WTC11 (cell line): ENCODE measurements at regions not wholly inside any gene's neighbourhood (a gene's known extent, or its start where the extent isn't known, plus 50 kb on each side); places are given as distances from the start of the nearest gene placed in this dataset.

Experiments
- ATAC-seq: fragments of 200-7000 bp; cut with Tn5 transposase; 2 replicates; pipeline ENCODE4 v1.10.0; 2021; ENCODE audit warnings: mild to moderate bottlenecking, moderate library complexity
- CTCF ChIA-PET: fragments of 300-600 bp; sonication (Branson Sonifier 250); formaldehyde crosslinking; loops from one replicate; lab custom pipeline; 2021; ENCODE audit warnings: antibody characterized with exemption; lab: Charles Lee
- POLR2A ChIA-PET: fragments of 350-600 bp; sonication (Branson Sonifier 250); formaldehyde crosslinking; loops from one replicate; lab custom pipeline; 2021; ENCODE audit warnings: antibody characterized with exemption; lab: Charles Lee
- DNase-seq: peaks from one replicate; pipeline ENCODE4 v3.0.0; 2021; ENCODE audit warnings: low spot score
- H3K27ac Mint-ChIP-seq: 2 replicates; pipeline ENCODE4 v1.8.0; 2021; ENCODE audit warnings: mixed read lengths
- H3K27me3 Mint-ChIP-seq: 2 replicates; pipeline ENCODE4 v1.8.0; 2021; ENCODE audit warnings: low read depth, mild to moderate bottlenecking, moderate library complexity, mixed read lengths
- H3K36me3 Mint-ChIP-seq: 2 replicates; pipeline ENCODE4 v1.8.0; 2021; ENCODE audit warnings: mixed read lengths
- H3K4me1 Mint-ChIP-seq: 2 replicates; pipeline ENCODE4 v1.8.0; 2022; ENCODE audit warnings: mixed read lengths
- H3K4me3 Mint-ChIP-seq: 2 replicates; pipeline ENCODE4 v1.8.0; 2021; ENCODE audit warnings: mild to moderate bottlenecking, moderate library complexity, mixed read lengths
- H3K9me3 Mint-ChIP-seq: 2 replicates; pipeline ENCODE4 v1.8.0; 2021; ENCODE audit warnings: mixed read lengths
- EMX1 ChIP-seq: fragments of 250-450 bp; sonication (Bioruptor Pico); IDR thresholded peaks from 2 replicates; pipeline ENCODE4 v1.8.0; 2021; ENCODE audit warnings: mild to moderate bottlenecking
- ETV6 ChIP-seq: sonication (generic); formaldehyde crosslinking; IDR thresholded peaks from 2 replicates; pipeline ENCODE4 v1.8.1; 2022; ENCODE audit warnings: mild to moderate bottlenecking, missing genetic modification reagents
- FOXP1 ChIP-seq: sonication (generic); formaldehyde crosslinking; IDR thresholded peaks from 2 replicates; pipeline ENCODE4 v1.8.0; 2022; ENCODE audit warnings: missing genetic modification reagents, mild to moderate bottlenecking, moderate library complexity, borderline replicate concordance
- MYBL2 ChIP-seq: sonication (generic); formaldehyde crosslinking; IDR thresholded peaks from 2 replicates; pipeline ENCODE4 v1.8.1; 2023; ENCODE audit warnings: mild to moderate bottlenecking, moderate library complexity, missing genetic modification reagents
- NFE2L1 ChIP-seq: sonication (generic); formaldehyde crosslinking; IDR thresholded peaks from 2 replicates; pipeline ENCODE4 v1.8.1; 2023; ENCODE audit warnings: missing genetic modification reagents
- NR2C2 ChIP-seq: sonication (generic); formaldehyde crosslinking; IDR thresholded peaks from 2 replicates; pipeline ENCODE4 v1.8.0; 2022; ENCODE audit warnings: mild to moderate bottlenecking, missing genetic modification reagents
- SMAD4 ChIP-seq: sonication (generic); formaldehyde crosslinking; IDR thresholded peaks from 2 replicates; pipeline ENCODE4 v1.8.0; 2022; ENCODE audit warnings: mild to moderate bottlenecking, missing genetic modification reagents
- ZNF219 ChIP-seq: sonication (generic); formaldehyde crosslinking; IDR thresholded peaks from 2 replicates; pipeline ENCODE4 v1.8.0; 2023; ENCODE audit warnings: missing genetic modification reagents, mild to moderate bottlenecking, borderline replicate concordance
- TF ChIP-seq, protein P1 (sequence below): sonication (generic); formaldehyde crosslinking; IDR thresholded peaks from 2 replicates; pipeline ENCODE4 v1.8.1; 2022; ENCODE audit warnings: low read depth, missing genetic modification reagents, borderline replicate concordance
- TF ChIP-seq, protein P2 (sequence below): sonication (generic); formaldehyde crosslinking; IDR thresholded peaks from 2 replicates; pipeline ENCODE4 v1.8.0; 2023; ENCODE audit warnings: missing genetic modification reagents
- TF ChIP-seq, protein P3 (sequence below): sonication (generic); formaldehyde crosslinking; IDR thresholded peaks from 2 replicates; pipeline ENCODE4 v1.8.0; 2023; ENCODE audit warnings: missing genetic modification reagents, mild to moderate bottlenecking, borderline replicate concordance
- TF ChIP-seq, protein P4 (sequence below): fragments of 200-600 bp; IDR thresholded peaks from 2 replicates; pipeline ENCODE4 v1.8.0; 2022; ENCODE audit warnings: antibody characterized with exemption
- TF ChIP-seq, protein P5 (sequence below): sonication (generic); formaldehyde crosslinking; IDR thresholded peaks from 2 replicates; pipeline ENCODE4 v1.8.0; 2022; ENCODE audit warnings: mild to moderate bottlenecking, missing genetic modification reagents
- TF ChIP-seq, protein P6 (sequence below): sonication (generic); formaldehyde crosslinking; IDR thresholded peaks from 2 replicates; pipeline ENCODE4 v1.8.1; 2023; ENCODE audit warnings: mild to moderate bottlenecking, missing genetic modification reagents, moderate library complexity
- TF ChIP-seq, protein P7 (sequence below): sonication (generic); formaldehyde crosslinking; conservative IDR thresholded peaks from 2 replicates; pipeline ENCODE4 v1.8.1; 2022; ENCODE audit warnings: mild to moderate bottlenecking, missing genetic modification reagents

DNA sequence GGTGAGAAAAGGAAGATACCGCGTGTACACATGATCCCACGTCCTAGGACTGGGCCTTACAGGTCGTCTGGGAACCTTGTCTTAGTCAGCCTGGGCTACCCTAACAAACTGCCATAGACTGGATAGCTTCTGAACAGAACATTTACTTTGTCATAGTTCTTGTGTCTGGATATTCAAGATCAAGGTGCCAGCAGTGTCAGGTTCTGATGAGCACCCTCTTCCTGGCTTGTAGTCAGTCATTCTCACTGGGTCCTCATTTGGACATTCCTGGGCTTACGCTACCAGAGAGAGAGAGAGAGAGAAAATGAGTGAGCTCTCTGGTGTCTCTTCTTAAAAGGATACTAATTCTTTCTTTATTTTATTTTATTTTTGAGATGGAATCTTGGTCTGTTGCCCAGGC lies 685.8 kb upstream of the RBFOX1 start:
- POLR2A ChIA-PET: no interaction called here
- no peak for ATAC-seq

DNA sequence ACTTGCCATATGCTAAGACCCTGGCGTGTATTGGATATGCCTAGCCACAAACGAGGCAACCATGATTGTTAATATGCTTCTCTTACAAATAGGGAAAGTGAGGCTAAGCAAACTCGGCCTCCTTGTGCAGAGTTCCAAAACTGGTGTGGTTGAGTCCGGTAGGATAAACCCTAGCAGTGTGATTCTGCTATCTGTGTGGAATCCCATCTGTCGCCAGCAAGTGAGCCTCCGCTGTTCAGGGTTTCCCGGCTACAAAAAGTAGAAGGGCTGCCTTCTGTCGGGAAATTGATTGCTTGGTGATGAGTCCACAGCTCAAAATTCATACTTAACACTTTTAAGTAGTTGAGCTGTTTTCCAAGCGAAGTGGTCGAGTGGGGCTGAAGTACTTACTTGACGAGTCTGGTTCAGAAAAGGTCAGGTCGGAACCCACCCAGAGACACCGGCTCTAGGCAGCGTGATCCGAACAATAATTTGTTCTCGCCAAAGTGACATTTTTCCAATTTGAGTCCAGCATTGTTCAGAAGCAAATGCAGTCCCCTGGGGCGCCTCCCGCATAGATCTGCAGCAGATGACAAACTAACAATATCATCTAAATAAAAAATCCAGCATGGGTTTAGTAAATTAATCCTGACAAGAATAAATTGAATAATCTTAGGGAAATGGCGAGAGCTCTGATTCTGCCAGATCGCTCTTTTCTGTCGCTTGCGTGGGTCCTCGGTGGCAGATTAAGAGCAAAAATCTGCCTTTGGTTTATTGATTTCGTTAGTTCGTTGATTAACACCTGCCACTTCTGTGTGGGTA lies 686.7 kb upstream of the RBFOX1 start:
- no peaks in the 10 kb centered on the region for H3K4me1 Mint-ChIP-seq
- H3K36me3 Mint-ChIP-seq: peaks cover 70% of the 10 kb centered on the region
- ChIA-PET POLR2A (no interaction called here), CTCF (no interaction called here)
- no peak overlapping the region for H3K27ac Mint-ChIP-seq
- no peak for DNase-seq
- H3K9me3 Mint-ChIP-seq: peaks cover 77% of the 10 kb centered on the region
- no peak overlapping the region for H3K4me3 Mint-ChIP-seq
- no peak for ATAC-seq
- peaks cover 18% of the 10 kb centered on the region for H3K27me3 Mint-ChIP-seq
- TF ChIP-seq NR2C2 (CRISPR knock-in tag): no peak
- TF ChIP-seq, protein P1, sequence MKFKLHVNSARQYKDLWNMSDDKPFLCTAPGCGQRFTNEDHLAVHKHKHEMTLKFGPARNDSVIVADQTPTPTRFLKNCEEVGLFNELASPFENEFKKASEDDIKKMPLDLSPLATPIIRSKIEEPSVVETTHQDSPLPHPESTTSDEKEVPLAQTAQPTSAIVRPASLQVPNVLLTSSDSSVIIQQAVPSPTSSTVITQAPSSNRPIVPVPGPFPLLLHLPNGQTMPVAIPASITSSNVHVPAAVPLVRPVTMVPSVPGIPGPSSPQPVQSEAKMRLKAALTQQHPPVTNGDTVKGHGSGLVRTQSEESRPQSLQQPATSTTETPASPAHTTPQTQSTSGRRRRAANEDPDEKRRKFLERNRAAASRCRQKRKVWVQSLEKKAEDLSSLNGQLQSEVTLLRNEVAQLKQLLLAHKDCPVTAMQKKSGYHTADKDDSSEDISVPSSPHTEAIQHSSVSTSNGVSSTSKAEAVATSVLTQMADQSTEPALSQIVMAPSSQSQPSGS (CRISPR knock-in tag): no peak
- TF ChIP-seq, protein P2, sequence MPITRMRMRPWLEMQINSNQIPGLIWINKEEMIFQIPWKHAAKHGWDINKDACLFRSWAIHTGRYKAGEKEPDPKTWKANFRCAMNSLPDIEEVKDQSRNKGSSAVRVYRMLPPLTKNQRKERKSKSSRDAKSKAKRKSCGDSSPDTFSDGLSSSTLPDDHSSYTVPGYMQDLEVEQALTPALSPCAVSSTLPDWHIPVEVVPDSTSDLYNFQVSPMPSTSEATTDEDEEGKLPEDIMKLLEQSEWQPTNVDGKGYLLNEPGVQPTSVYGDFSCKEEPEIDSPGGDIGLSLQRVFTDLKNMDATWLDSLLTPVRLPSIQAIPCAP (CRISPR knock-in tag): no peak
- TF ChIP-seq MYBL2 (CRISPR knock-in tag): no peak
- TF ChIP-seq ETV6: no peak
- TF ChIP-seq NFE2L1 (CRISPR knock-in tag): no peak
- TF ChIP-seq, protein P3, sequence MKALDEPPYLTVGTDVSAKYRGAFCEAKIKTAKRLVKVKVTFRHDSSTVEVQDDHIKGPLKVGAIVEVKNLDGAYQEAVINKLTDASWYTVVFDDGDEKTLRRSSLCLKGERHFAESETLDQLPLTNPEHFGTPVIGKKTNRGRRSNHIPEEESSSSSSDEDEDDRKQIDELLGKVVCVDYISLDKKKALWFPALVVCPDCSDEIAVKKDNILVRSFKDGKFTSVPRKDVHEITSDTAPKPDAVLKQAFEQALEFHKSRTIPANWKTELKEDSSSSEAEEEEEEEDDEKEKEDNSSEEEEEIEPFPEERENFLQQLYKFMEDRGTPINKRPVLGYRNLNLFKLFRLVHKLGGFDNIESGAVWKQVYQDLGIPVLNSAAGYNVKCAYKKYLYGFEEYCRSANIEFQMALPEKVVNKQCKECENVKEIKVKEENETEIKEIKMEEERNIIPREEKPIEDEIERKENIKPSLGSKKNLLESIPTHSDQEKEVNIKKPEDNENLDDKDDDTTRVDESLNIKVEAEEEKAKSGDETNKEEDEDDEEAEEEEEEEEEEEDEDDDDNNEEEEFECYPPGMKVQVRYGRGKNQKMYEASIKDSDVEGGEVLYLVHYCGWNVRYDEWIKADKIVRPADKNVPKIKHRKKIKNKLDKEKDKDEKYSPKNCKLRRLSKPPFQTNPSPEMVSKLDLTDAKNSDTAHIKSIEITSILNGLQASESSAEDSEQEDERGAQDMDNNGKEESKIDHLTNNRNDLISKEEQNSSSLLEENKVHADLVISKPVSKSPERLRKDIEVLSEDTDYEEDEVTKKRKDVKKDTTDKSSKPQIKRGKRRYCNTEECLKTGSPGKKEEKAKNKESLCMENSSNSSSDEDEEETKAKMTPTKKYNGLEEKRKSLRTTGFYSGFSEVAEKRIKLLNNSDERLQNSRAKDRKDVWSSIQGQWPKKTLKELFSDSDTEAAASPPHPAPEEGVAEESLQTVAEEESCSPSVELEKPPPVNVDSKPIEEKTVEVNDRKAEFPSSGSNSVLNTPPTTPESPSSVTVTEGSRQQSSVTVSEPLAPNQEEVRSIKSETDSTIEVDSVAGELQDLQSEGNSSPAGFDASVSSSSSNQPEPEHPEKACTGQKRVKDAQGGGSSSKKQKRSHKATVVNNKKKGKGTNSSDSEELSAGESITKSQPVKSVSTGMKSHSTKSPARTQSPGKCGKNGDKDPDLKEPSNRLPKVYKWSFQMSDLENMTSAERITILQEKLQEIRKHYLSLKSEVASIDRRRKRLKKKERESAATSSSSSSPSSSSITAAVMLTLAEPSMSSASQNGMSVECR (CRISPR knock-in tag): no peak
- no peak for TF ChIP-seq FOXP1 (CRISPR knock-in tag)
- TF ChIP-seq, protein P4, sequence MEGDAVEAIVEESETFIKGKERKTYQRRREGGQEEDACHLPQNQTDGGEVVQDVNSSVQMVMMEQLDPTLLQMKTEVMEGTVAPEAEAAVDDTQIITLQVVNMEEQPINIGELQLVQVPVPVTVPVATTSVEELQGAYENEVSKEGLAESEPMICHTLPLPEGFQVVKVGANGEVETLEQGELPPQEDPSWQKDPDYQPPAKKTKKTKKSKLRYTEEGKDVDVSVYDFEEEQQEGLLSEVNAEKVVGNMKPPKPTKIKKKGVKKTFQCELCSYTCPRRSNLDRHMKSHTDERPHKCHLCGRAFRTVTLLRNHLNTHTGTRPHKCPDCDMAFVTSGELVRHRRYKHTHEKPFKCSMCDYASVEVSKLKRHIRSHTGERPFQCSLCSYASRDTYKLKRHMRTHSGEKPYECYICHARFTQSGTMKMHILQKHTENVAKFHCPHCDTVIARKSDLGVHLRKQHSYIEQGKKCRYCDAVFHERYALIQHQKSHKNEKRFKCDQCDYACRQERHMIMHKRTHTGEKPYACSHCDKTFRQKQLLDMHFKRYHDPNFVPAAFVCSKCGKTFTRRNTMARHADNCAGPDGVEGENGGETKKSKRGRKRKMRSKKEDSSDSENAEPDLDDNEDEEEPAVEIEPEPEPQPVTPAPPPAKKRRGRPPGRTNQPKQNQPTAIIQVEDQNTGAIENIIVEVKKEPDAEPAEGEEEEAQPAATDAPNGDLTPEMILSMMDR: no peak
- no peak for TF ChIP-seq SMAD4 (CRISPR knock-in tag)
- TF ChIP-seq ZNF219 (CRISPR knock-in tag): no peak
- TF ChIP-seq EMX1 (CRISPR knock-in tag): no peak

More for the DNA sequence above, 685.8 kb upstream of the RBFOX1 start:
- TF ChIP-seq, protein P5, sequence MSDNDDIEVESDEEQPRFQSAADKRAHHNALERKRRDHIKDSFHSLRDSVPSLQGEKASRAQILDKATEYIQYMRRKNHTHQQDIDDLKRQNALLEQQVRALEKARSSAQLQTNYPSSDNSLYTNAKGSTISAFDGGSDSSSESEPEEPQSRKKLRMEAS: no peak
- TF ChIP-seq, protein P6, sequence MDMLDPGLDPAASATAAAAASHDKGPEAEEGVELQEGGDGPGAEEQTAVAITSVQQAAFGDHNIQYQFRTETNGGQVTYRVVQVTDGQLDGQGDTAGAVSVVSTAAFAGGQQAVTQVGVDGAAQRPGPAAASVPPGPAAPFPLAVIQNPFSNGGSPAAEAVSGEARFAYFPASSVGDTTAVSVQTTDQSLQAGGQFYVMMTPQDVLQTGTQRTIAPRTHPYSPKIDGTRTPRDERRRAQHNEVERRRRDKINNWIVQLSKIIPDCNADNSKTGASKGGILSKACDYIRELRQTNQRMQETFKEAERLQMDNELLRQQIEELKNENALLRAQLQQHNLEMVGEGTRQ (CRISPR knock-in tag): no peak
- TF ChIP-seq, protein P7, sequence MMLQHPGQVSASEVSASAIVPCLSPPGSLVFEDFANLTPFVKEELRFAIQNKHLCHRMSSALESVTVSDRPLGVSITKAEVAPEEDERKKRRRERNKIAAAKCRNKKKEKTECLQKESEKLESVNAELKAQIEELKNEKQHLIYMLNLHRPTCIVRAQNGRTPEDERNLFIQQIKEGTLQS (CRISPR knock-in tag): no peak
- H3K9me3 Mint-ChIP-seq: peaks cover 83% of the 10 kb centered on the region
- no peak overlapping the region for H3K4me3 Mint-ChIP-seq
- peaks cover 21% of the 10 kb centered on the region for H3K27me3 Mint-ChIP-seq
- H3K27ac Mint-ChIP-seq: no peak overlapping the region
- H3K36me3 Mint-ChIP-seq: peaks cover 76% of the 10 kb centered on the region
- no peaks in the 10 kb centered on the region for H3K4me1 Mint-ChIP-seq
- DNase-seq: no peak
- CTCF ChIA-PET: no interaction called here
